Endothelial cell of umbilical vein (primary cell): ENCODE measurements at regions not wholly inside any gene's neighbourhood (a gene's known extent, or its start where the extent isn't known, plus 50 kb on each side); places are given as distances from the start of the nearest gene placed in this dataset.

Experiments
- BruUV-seq: library from RNA; stranded (reverse); fragments of 400-500 nt; replicated peaks from 2 replicates; lab custom pipeline; 2021; lab: Mats Ljungman, UMichigan
- CTCF ChIA-PET: fragments of 300-600, 350-600 bp; sonication (Branson Sonifier 250); formaldehyde crosslinking; loops from one replicate; lab custom pipeline; 2021; ENCODE audit warnings: antibody characterized with exemption, inconsistent platforms; lab: Charles Lee
- POLR2A ChIA-PET: fragments of 300-600, 350-600 bp; sonication (Branson Sonifier 250); formaldehyde crosslinking; loops from one replicate; lab custom pipeline; 2021; ENCODE audit warnings: antibody characterized with exemption, inconsistent platforms; lab: Charles Lee
- DNase-seq: peaks from one replicate; pipeline ENCODE4 v3.0.0-alpha.2; 2011; ENCODE audit warnings: low read depth, low spot score
- FAIRE-seq: peaks from 2 replicates; lab custom pipeline; 2011; peaks lifted over from hg19 to GRCh38; lab: Jason Lieb, UNC
- H2AFZ ChIP-seq: 2 replicates; pipeline ENCODE4 v1.6.0; 2012; ENCODE audit warnings: low read depth, low read length, control low read depth, inconsistent platforms
- H3K27ac ChIP-seq: 2 replicates; pipeline ENCODE4 v1.5.1; 2011; ENCODE audit warnings: low read depth, mild to moderate bottlenecking, control low read depth, low read length, moderate library complexity; ENCODE audit not compliant: insufficient read depth
- H3K27me3 ChIP-seq, 2 experiments: 2 replicates each; pipeline versions ENCODE4 v1.6.0 to v1.6.1; 2011; ENCODE audit warnings: low read length in 2 of 2, mixed read lengths in 1 of 2; ENCODE audit not compliant: control insufficient read depth in 2 of 2, insufficient read depth in 2 of 2
- H3K36me3 ChIP-seq, 2 experiments: 2 replicates in 1 of 2; 3 replicates in 1 of 2; pipeline ENCODE4 v1.5.1; 2011; ENCODE audit warnings: low read length in 2 of 2, mild to moderate bottlenecking in 1 of 2, moderate library complexity in 1 of 2; ENCODE audit not compliant: control insufficient read depth in 2 of 2, insufficient read depth in 2 of 2; ENCODE audit errors: extremely low read depth in 1 of 2
- H3K4me1 ChIP-seq: 3 replicates; pipeline ENCODE4 v1.5.1; 2011; ENCODE audit warnings: mild to moderate bottlenecking, low read length; ENCODE audit not compliant: control insufficient read depth, insufficient read depth; ENCODE audit errors: extremely low read depth
- H3K4me2 ChIP-seq: 2 replicates; pipeline ENCODE4 v1.6.1; 2011; ENCODE audit warnings: low read length, control low read depth, mixed read lengths; ENCODE audit not compliant: insufficient read depth
- H3K4me3 ChIP-seq, 3 experiments: fragments of 200-600 bp in 1 of 3; sonication (generic), shearing (Covaris generic) in 1 of 3; replicated peaks in 1 of 3; 2 replicates each; pipeline ENCODE4 v1.5.1; 2011 to 2016; ENCODE audit warnings: control low read depth in 3 of 3, low read length in 3 of 3, mild to moderate bottlenecking in 2 of 3, inconsistent platforms in 1 of 3, low read depth in 1 of 3, moderate library complexity in 1 of 3; ENCODE audit not compliant: insufficient read depth in 1 of 3
- H3K79me2 ChIP-seq: 2 replicates; pipeline ENCODE4 v1.6.0; 2012; ENCODE audit warnings: low read length, inconsistent platforms; ENCODE audit not compliant: control insufficient read depth, insufficient read depth
- H3K9ac ChIP-seq: replicated peaks from 2 replicates; pipeline ENCODE3; 2011; ENCODE audit warnings: low read length, control low read depth; ENCODE audit not compliant: insufficient read depth; ENCODE audit errors: extremely low read depth
- H3K9me1 ChIP-seq: replicated peaks from 3 replicates; pipeline ENCODE4 v1.6.0; 2011; ENCODE audit warnings: mild to moderate bottlenecking, low read length; ENCODE audit not compliant: control insufficient read depth, insufficient read depth; ENCODE audit errors: extremely low read depth
- H3K9me3 ChIP-seq: replicated peaks from 2 replicates; pipeline ENCODE4 v1.5.1; 2012; ENCODE audit warnings: low read length, inconsistent platforms; ENCODE audit not compliant: control insufficient read depth, insufficient read depth
- H4K20me1 ChIP-seq: replicated peaks from 2 replicates; pipeline ENCODE3; 2011; ENCODE audit warnings: mild to moderate bottlenecking, low read length; ENCODE audit not compliant: control insufficient read depth, insufficient read depth; ENCODE audit errors: extremely low read depth
- CTCF ChIP-seq, 2 donors: IDR thresholded peaks; 1 replicate in 1 of 2; 2 replicates in 1 of 2; pipeline ENCODE4 v1.5.1; 2011; ENCODE audit warnings: low read length in 2 of 2, mild to moderate bottlenecking in 2 of 2, moderate library complexity in 2 of 2, control low read depth in 1 of 2, inconsistent platforms in 1 of 2, low read depth in 1 of 2; ENCODE audit not compliant: insufficient read depth in 1 of 2; ENCODE audit errors: extremely low read depth in 1 of 2
- FOS ChIP-seq: IDR thresholded peaks from 2 replicates; pipeline ENCODE4 v1.6.1; 2011; ENCODE audit warnings: mild to moderate bottlenecking, low read length, moderate library complexity, borderline replicate concordance; ENCODE audit not compliant: insufficient read depth
- JUN ChIP-seq: IDR thresholded peaks from 2 replicates; pipeline ENCODE4 v1.6.1; 2011; ENCODE audit warnings: borderline replicate concordance, low read depth; ENCODE audit not compliant: insufficient read length, insufficient read depth
- MAX ChIP-seq: IDR thresholded peaks from 2 replicates; pipeline ENCODE4 v1.6.1; 2011; ENCODE audit not compliant: insufficient read depth, insufficient read length
- MYC ChIP-seq: IDR thresholded peaks from one replicate; pipeline ENCODE4 v1.6.1; 2011; ENCODE audit warnings: mild to moderate bottlenecking, low read depth, low read length
- POLR2AphosphoS5 ChIP-seq: IDR thresholded peaks from 2 replicates; pipeline ENCODE4 v1.6.1; 2012; ENCODE audit warnings: low read depth, mild to moderate bottlenecking, control low read depth, low read length, moderate library complexity; ENCODE audit not compliant: insufficient read depth
- dilution Hi-C: fragments of 300-500 bp; cut with MboI; formaldehyde crosslinking; loops from one replicate; pipeline ENCODE4 v1.15.0; 2019; ENCODE audit warnings: low sequenced_read_pairs; ENCODE audit not compliant: extremely low pct_ligation_motif_present
- intact Hi-C: fragments of 100-400 bp; cut with micrococcal nuclease; formaldehyde crosslinking; loops from one replicate; pipeline ENCODE4 v1.10.0; 2022

- no peak overlapping the region for H3K27ac ChIP-seq
- H3K4me3 ChIP-seq: no peak overlapping the region
- no peaks in the 10 kb centered on the region for H4K20me1 ChIP-seq
- CTCF ChIA-PET: interaction anchor here (2.1 kb wide), 1 partner anchor 9 kb away, joined by 13 read pairs; no protein-coding TSS in a partner anchor
- no peaks in the 10 kb centered on the region for H3K79me2 ChIP-seq
- no peak overlapping the region for H3K4me2 ChIP-seq
- POLR2A ChIA-PET: no interaction called here
- H3K9me3 ChIP-seq: no peaks in the 10 kb centered on the region
- H3K27me3 ChIP-seq: peaks cover under 1 to 2% of the 10 kb centered on the region in 2 experiments
- no peaks in the 10 kb centered on the region for H3K9me1 ChIP-seq
- no peak for FAIRE-seq
- dilution Hi-C loops (no loop called here), intact Hi-C loops (no loop called here)
- no TSS peak for BruUV-seq
- no peaks in the 10 kb centered on the region for H3K4me1 ChIP-seq
- no peak overlapping the region for H3K9ac ChIP-seq
- DNase-seq: no peak
- no peak for TF ChIP-seq MYC
- no peak for TF ChIP-seq JUN
- TF ChIP-seq FOS: no peak
- no peak for TF ChIP-seq POLR2AphosphoS5
- no peak for TF ChIP-seq MAX
- no peak for TF ChIP-seq CTCF (IDR thresholded peaks at IDR 0.05; ENCODE audit: extremely low read depth in 1 of 2, insufficient read depth in 1 of 2, low read depth in 1 of 2, low read length in 2 of 2)
- no peak overlapping the region for H2AFZ ChIP-seq
- H3K36me3 ChIP-seq: no peaks in the 10 kb centered on the region
These were observed 155.4 kb downstream of the SREK1 start for GRCh38 chr5:66299463-66299862.
